ENCODE measurements at regions not wholly inside any gene's neighbourhood (a gene's known extent, or its start where the extent isn't known, plus 50 kb on each side); places are given as distances from the start of the nearest gene placed in this dataset.
"Not testable (repeated sequence)": the region's sequence is repeated elsewhere in the genome, so short reads cannot be mapped to it uniquely, and the experiment has no call there.

GRCh38 chr13:30520571-30520970 is 54.8 kb upstream of the HMGB1 start:
- DNase-seq (ENCODE audit: low spot score): no peak

- no peak for DNase-seq (ENCODE audit: low spot score)
Measured at GRCh38 chr13:30523211-30523610, 57.5 kb upstream of the HMGB1 start.

- not testable (repeated sequence) for DNase-seq (ENCODE audit: low spot score)
Measured at GRCh38 chr13:30523817-30524216, 58.1 kb upstream of the HMGB1 start.

DNA sequence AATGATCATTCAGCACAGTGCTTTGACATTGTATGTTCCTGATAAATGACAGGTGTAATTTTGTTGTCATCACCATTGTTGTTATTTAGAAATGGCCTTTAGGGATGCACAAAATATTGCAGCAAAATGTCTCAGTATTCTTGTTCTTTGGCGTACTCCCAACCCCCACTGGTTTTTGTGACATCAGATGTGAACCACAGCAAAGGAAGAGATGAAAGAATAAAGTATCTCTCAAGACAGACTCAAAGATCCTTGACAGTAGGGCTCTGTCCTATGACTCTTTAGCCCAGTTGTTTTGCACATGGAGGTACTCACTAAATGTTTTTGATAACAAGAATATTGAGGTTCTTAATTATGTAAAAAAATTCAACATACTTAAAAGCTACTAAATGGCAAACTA is 59.5 kb upstream of the HMGB1 start:
- not testable (repeated sequence) for DNase-seq (ENCODE audit: low spot score)

DNA sequence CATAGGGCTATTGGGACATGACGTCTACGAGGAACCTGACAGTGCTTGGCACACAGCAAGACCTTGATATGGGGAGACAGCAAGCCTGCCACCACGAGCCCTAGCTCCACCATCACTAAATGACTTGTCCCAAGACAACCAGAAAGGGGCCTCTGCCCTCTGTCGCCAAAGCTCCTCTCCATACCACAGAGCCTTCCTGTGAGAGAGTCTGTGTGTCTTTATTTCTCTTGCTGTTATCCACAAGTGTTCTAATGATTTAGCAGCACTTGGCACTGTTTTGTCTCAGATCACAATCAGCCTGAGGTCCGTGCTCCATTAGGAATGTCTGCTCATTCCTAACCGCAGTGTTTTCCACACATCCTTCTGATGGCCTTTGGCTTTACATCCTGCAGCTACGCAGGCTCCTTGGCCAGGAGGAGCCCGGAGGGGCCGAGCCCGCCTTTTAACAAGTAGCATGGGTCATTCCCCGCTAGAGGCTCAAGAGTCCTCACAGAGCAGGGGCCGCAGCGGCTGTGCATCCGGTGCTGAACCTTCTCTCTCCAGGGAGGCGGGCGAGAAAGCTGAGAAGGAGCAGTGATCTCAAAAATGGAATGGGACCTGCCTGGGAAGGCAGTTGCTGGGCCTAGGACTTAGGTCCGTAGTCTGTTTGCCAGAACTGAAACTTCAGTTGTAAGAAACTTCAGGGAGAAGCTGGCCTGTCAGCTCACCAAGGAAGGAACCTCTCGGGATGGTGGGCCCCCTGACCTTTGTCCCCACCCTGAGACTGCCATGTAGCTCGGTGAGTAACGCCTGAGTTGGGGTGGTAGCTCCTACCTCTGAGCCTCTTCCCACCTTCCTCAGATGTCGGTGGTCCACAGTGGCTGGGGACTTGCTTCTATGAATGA is 61.1 kb upstream of the HMGB1 start:
- no peak for DNase-seq (ENCODE audit: low spot score)

- no peak for DNase-seq (ENCODE audit: low spot score)
Measured at GRCh38 chr13:30529085-30529834, 63.5 kb upstream of the HMGB1 start.

DNA sequence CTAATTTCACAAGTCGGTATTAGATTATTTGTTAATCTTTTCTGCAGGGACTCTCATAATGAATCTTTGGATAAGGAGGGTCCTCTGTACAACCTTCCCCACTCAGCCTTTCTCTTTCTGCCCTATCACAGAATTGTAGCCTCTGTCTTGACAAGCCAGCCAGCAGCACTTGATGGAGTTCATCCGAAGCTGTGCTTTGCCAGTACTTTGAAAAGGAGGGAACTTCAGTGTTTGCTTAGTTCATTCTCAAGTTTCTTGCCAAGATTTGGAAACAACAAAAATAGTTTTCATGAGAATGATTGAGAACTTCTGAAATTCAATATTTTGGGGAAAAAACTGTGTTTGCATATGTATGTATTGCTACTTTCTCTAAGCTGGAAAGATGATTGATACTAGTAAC is 69.3 kb upstream of the HMGB1 start:
- no peak for DNase-seq (ENCODE audit: low spot score)

DNA sequence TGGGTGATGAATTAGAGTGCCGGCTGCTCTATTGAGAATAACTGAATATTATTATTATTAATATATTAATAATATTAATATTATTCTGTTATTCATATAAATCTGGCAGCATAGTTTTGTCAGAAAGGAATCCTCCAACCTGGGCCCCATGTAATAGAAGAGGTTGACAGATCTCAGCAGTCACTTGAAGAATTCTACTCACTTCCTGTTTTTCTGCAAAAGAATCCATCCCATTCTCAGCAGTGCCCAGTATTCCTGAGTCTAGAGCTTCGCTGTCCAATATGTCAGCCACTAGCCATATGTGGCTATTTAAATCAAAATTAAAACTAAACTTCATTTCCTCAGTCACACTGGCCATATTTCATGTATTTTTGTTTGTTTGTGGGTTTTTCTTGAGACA is 72.4 kb upstream of the USPL1 start:
- DNase-seq (ENCODE audit: low spot score): no peak

- not testable (repeated sequence) for DNase-seq (ENCODE audit: low spot score)
Measured at GRCh38 chr13:30548046-30548445, 69.7 kb upstream of the USPL1 start.

GRCh38 chr13:30551189-30551588 is 66.5 kb upstream of the USPL1 start:
- peak; percentile 12 for DNase-seq (ENCODE audit: low spot score)

GRCh38 chr13:30552567-30552966 is 65.2 kb upstream of the USPL1 start:
- no peak for DNase-seq (ENCODE audit: low spot score)

DNA sequence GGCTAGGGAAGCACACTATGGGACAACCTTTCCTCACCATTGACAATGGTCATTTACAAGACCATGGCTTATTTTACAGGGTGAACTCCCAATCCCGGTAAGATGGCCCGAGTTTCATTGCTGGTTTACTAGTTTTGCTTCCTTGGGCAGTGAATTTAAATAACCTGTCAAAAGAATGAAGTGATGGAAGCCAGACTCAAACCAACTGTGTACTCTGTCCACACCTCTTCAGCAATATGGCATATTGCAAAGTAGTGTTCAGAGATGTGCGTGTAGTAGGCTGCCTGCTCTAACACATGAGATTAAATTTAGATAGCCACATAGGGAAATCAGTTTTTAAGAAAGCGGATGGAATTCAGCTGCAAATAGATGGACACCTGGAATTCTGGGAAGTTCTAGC is 58.4 kb upstream of the USPL1 start:
- no peak for DNase-seq (ENCODE audit: low spot score)

DNA sequence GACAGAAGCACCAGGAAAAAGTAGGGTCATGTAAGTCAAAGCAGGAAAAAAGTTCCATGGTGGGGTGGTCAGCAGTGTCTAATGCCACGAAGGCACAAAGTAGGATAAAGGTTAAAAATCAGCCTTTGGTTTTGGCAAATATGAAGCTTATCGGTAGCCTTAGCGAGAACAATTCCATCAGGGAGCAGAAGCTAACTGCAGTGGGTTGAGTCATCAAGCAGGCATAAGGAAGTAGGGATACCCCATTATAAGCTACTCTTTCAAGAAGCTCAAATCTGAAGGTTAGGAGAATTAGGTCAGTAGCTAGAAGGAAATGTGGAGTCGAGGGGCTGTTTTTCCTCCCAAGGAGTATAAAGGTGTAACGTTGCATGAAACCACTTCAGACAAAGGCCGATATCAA is 57.5 kb upstream of the USPL1 start:
- DNase-seq (ENCODE audit: low spot score): no peak

GRCh38 chr13:30561511-30561910 is 56.2 kb upstream of the USPL1 start:
- DNase-seq (ENCODE audit: low spot score): no peak

- no peak for DNase-seq (ENCODE audit: low spot score)
Measured at GRCh38 chr13:30564489-30564888, 53.2 kb upstream of the USPL1 start.

DNA sequence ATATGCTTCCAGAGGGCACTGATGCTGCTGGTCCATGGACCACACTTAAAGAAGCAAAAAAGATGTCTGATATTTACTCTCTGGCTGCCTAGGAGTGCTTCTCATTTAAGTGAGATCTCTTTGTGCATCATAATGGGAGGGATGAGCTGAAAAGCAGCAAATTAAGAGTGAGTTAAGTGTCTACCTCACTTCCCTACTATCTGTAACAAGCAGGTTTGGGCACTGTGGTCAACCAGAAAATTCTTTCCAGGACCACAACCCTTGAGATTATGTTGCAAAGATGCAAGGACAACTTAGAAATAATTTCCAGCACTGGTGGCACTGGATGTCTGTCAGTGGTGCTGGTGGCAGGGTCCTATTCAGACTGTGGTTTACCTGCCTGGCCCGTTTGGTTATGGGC is 52.1 kb upstream of the USPL1 start:
- no peak for DNase-seq (ENCODE audit: low spot score)

- no peak for DNase-seq (ENCODE audit: low spot score)
Measured at GRCh38 chr13:30567072-30567471, 50.6 kb upstream of the USPL1 start.
